ENCODE measurements at regions not wholly inside any gene's neighbourhood (a gene's known extent, or its start where the extent isn't known, plus 50 kb on each side); places are given as distances from the start of the nearest gene placed in this dataset.

DNA sequence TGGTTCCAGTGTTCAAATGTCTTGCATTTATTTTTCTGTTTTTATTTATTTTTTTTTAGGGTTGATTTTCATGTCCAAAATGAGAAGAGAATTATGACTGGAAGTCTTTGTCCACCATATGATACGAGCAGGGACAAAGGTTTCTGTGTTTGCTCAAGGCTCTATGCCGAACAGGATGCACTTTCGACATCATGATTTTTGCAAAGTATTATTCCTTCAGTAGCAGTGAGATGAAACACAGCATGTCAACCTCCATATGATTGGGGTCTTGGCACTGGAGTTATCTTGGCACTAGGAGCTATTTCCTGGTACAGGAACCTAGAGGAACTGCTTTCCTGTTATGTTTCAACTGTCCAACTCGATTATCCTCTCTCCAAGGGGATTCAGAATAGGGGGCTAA lies 72.6 kb downstream of the UCHL1 start:
- TF ChIP-seq, protein P1, sequence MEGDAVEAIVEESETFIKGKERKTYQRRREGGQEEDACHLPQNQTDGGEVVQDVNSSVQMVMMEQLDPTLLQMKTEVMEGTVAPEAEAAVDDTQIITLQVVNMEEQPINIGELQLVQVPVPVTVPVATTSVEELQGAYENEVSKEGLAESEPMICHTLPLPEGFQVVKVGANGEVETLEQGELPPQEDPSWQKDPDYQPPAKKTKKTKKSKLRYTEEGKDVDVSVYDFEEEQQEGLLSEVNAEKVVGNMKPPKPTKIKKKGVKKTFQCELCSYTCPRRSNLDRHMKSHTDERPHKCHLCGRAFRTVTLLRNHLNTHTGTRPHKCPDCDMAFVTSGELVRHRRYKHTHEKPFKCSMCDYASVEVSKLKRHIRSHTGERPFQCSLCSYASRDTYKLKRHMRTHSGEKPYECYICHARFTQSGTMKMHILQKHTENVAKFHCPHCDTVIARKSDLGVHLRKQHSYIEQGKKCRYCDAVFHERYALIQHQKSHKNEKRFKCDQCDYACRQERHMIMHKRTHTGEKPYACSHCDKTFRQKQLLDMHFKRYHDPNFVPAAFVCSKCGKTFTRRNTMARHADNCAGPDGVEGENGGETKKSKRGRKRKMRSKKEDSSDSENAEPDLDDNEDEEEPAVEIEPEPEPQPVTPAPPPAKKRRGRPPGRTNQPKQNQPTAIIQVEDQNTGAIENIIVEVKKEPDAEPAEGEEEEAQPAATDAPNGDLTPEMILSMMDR (conservative IDR thresholded peaks at IDR 0.05; ENCODE audit: low read depth in 2 of 2): no peak
- TF ChIP-seq POLR2AphosphoS5 (IDR thresholded peaks at IDR 0.05; ENCODE audit: low read depth): no peak
- no peak for TF ChIP-seq EZH2phosphoT487 (IDR thresholded peaks at IDR 0.05; ENCODE audit: unreplicated experiment)
- no peak for TF ChIP-seq CREB1 (CRISPR knock-in tag; IDR thresholded peaks at IDR 0.05; ENCODE audit: low read depth)
- no peak for TF ChIP-seq EZH2 (IDR thresholded peaks at IDR 0.05; ENCODE audit: low read depth, unreplicated experiment)
